Neuronal stem cell (in vitro differentiated cells): ENCODE measurements at regions not wholly inside any gene's neighbourhood (a gene's known extent, or its start where the extent isn't known, plus 50 kb on each side); places are given as distances from the start of the nearest gene placed in this dataset.

ENCODE experiments used
- DNase-seq: peaks from one replicate; pipeline ENCODE4 v3.0.0-alpha.2; 2013; ENCODE audit warnings: low spot score
- H2AFZ ChIP-seq: one replicate; pipeline ENCODE4 v1.6.1; 2013; ENCODE audit warnings: mild to moderate bottlenecking, low read length, inconsistent platforms
- H2AK5ac ChIP-seq: 2 replicates; pipeline ENCODE4 v1.6.1; 2013; ENCODE audit warnings: low read depth, mild to moderate bottlenecking, inconsistent platforms, low read length, moderate library complexity, mixed read lengths
- H2BK120ac ChIP-seq: 2 replicates; pipeline ENCODE4 v1.6.1; 2013; ENCODE audit warnings: low read depth, mild to moderate bottlenecking, inconsistent platforms, low read length, moderate library complexity, mixed read lengths
- H2BK12ac ChIP-seq: one replicate; pipeline ENCODE4 v1.6.1; 2013; ENCODE audit warnings: low read length, inconsistent platforms
- H2BK15ac ChIP-seq: 2 replicates; pipeline ENCODE4 v1.6.1; 2013; ENCODE audit warnings: mild to moderate bottlenecking, low read length, inconsistent platforms, mixed read lengths
- H2BK5ac ChIP-seq: one replicate; pipeline ENCODE4 v1.6.1; 2013; ENCODE audit warnings: inconsistent platforms, mild to moderate bottlenecking, low read length, moderate library complexity
- H3K14ac ChIP-seq: one replicate; pipeline ENCODE4 v1.6.1; 2013; ENCODE audit warnings: low read length, inconsistent platforms
- H3K18ac ChIP-seq: 2 replicates; pipeline ENCODE4 v1.6.1; 2013; ENCODE audit warnings: low read length, inconsistent platforms
- H3K23ac ChIP-seq: 2 replicates; pipeline ENCODE4 v1.6.1; 2013; ENCODE audit warnings: low read depth, mild to moderate bottlenecking, mixed read lengths, low read length, inconsistent platforms; ENCODE audit not compliant: poor library complexity
- H3K27ac ChIP-seq: replicated peaks from 3 replicates; pipeline ENCODE4 v1.5.1; 2013; ENCODE audit warnings: low read length, inconsistent platforms
- H3K27me3 ChIP-seq, 3 experiments: 2 replicates each; pipeline ENCODE4 v1.6.1; 2013; ENCODE audit warnings: low read length in 3 of 3, mild to moderate bottlenecking in 2 of 3, inconsistent platforms in 1 of 3, low read depth in 1 of 3, mixed read lengths in 1 of 3, moderate library complexity in 1 of 3; ENCODE audit not compliant: control insufficient read depth in 3 of 3, insufficient read depth in 3 of 3
- H3K36me3 ChIP-seq, 2 donors: replicated peaks in 1 of 2; 2 replicates each; pipeline ENCODE4 v1.6.1; 2013; ENCODE audit warnings: low read length in 2 of 2; ENCODE audit not compliant: control insufficient read depth in 2 of 2, insufficient read depth in 2 of 2
- H3K4ac ChIP-seq: 2 replicates; pipeline ENCODE4 v1.6.1; 2013; ENCODE audit warnings: inconsistent platforms, mild to moderate bottlenecking, low read length, moderate library complexity
- H3K4me1 ChIP-seq, 2 donors: 1 replicate in 1 of 2; 2 replicates in 1 of 2; pipeline ENCODE4 v1.6.1; 2013; ENCODE audit warnings: low read length in 2 of 2, low read depth in 1 of 2; ENCODE audit not compliant: control insufficient read depth in 2 of 2, insufficient read depth in 1 of 2
- H3K4me2 ChIP-seq: one replicate; pipeline ENCODE4 v1.6.1; 2013; ENCODE audit warnings: mild to moderate bottlenecking, low read length, inconsistent platforms; ENCODE audit not compliant: insufficient read depth, poor library complexity, severe bottlenecking
- H3K4me3 ChIP-seq, 2 donors: 2 replicates each; pipeline ENCODE4 v1.5.1; 2013; ENCODE audit warnings: low read length in 2 of 2, mild to moderate bottlenecking in 2 of 2, inconsistent platforms in 1 of 2, moderate library complexity in 1 of 2
- H3K79me1 ChIP-seq: one replicate; pipeline ENCODE4 v1.6.1; 2013; ENCODE audit warnings: low read depth, mild to moderate bottlenecking, inconsistent platforms, low read length, moderate library complexity
- H3K9ac ChIP-seq: one replicate; pipeline ENCODE4 v1.6.1; 2013; ENCODE audit warnings: mild to moderate bottlenecking, low read depth, low read length, inconsistent platforms; ENCODE audit not compliant: poor library complexity
- H3K9me3 ChIP-seq, 2 donors: replicated peaks in 1 of 2; 2 replicates each; pipeline versions ENCODE3 to v1.6.1; 2013; ENCODE audit warnings: low read length in 2 of 2, mild to moderate bottlenecking in 2 of 2, inconsistent platforms in 1 of 2, low read depth in 1 of 2, mixed read lengths in 1 of 2, moderate library complexity in 1 of 2; ENCODE audit not compliant: control insufficient read depth in 2 of 2, insufficient read depth in 1 of 2
- H4K8ac ChIP-seq: one replicate; pipeline ENCODE4 v1.6.1; 2013; ENCODE audit warnings: low read depth, mild to moderate bottlenecking, inconsistent platforms, low read length, moderate library complexity
- H4K91ac ChIP-seq: one replicate; pipeline ENCODE4 v1.6.1; 2013; ENCODE audit warnings: low read length, low read depth, mild to moderate bottlenecking, inconsistent platforms; ENCODE audit not compliant: poor library complexity
- WGBS, 2 donors: extraction: QIAGEN DNeasy Blood & Tissue Kit; methylation state at CpG; one replicate each; pipeline ENCODE4 v1.1.7; 2013; ENCODE audit warnings: missing lambda C conversion rate in 2 of 2, mixed read lengths in 1 of 2; ENCODE audit not compliant: insufficient read length in 2 of 2, insufficient replicate concordance in 1 of 2; ENCODE audit errors: extremely low coverage in 2 of 2; 5-methylcytosine and 5-hydroxymethylcytosine counted together

DNA sequence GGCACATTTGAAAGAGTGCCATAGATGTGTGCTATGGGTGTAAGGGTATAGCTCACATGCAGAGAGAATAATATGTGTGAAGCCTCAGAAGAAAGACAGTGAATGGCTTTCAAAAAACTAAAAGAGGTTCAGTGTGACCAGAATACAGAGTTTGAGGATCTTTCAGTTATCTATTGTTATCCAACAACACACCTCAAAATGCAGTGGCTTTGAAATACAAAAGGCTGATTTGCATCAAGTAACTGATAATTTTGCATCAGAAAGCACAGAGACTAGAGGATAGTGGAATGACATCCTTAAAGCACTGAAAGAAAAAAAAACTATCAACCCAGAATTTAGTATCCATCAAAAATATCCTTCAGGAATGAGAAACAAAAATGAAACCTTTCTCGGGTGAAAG lies 131.6 kb upstream of the IGF1 start:
- H3K36me3 ChIP-seq: no peaks in the 10 kb centered on the region
- WGBS, 2 donors: no CpG with 5 or more reads among the region's 1 CpG

DNA sequence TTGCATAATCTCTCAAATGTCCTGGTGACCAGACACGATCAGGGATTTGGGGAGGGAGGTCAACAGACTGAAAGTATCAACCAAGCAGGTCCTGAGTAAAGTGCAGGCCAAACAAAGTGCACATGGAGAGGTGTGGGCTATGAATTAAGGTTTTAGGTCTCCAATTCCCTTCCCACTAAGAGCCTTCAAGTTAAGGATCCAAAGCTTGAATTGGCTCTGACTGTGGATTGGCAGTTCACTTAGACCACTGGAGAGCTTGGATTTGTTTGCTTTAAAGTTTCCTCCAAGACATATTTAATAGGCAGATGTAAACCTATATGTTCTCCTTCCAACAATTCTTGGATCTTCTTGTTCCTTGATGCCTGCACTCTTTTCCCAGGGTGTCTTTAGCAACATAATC lies 129.6 kb upstream of the IGF1 start:
- H4K91ac ChIP-seq: no peak overlapping the region
- H2BK5ac ChIP-seq: no peak overlapping the region
- no peak overlapping the region for H3K18ac ChIP-seq
- no peak overlapping the region for H3K9ac ChIP-seq
- H2BK120ac ChIP-seq: no peak overlapping the region
- no peaks in the 10 kb centered on the region for H3K79me1 ChIP-seq
- H3K9me3 ChIP-seq: no peaks in the 10 kb centered on the region
- H3K27me3 ChIP-seq: no peaks in the 10 kb centered on the region
- H3K27ac ChIP-seq: no peak overlapping the region
- H2BK12ac ChIP-seq: no peak overlapping the region
- H2AK5ac ChIP-seq: no peak overlapping the region
- no peaks in the 10 kb centered on the region for H3K36me3 ChIP-seq
- H2BK15ac ChIP-seq: no peak overlapping the region
- no peak overlapping the region for H3K14ac ChIP-seq
- no peak overlapping the region for H2AFZ ChIP-seq
- WGBS, 2 donors: no CpG with 5 or more reads among the region's 1 CpG
- DNase-seq: no peak
- no peak overlapping the region for H3K4me3 ChIP-seq
- no peaks in the 10 kb centered on the region for H3K4me1 ChIP-seq
- no peak overlapping the region for H4K8ac ChIP-seq
- H3K4me2 ChIP-seq: no peak overlapping the region
- no peak overlapping the region for H3K23ac ChIP-seq
- H3K4ac ChIP-seq: no peak overlapping the region

More for the DNA sequence above, 131.6 kb upstream of the IGF1 start:
- no peak overlapping the region for H4K8ac ChIP-seq
- H2BK15ac ChIP-seq: no peak overlapping the region
- no peak overlapping the region for H2BK120ac ChIP-seq
- no peak overlapping the region for H2AFZ ChIP-seq
- H3K4ac ChIP-seq: no peak overlapping the region
- DNase-seq: no peak
- no peak overlapping the region for H2BK12ac ChIP-seq
- no peak overlapping the region for H2BK5ac ChIP-seq
- no peak overlapping the region for H3K18ac ChIP-seq
- H3K9me3 ChIP-seq: no peaks in the 10 kb centered on the region
- no peak overlapping the region for H3K4me2 ChIP-seq
- H3K23ac ChIP-seq: no peak overlapping the region
- no peak overlapping the region for H3K27ac ChIP-seq
- H3K9ac ChIP-seq: no peak overlapping the region
- no peak overlapping the region for H3K4me3 ChIP-seq
- H3K79me1 ChIP-seq: no peaks in the 10 kb centered on the region
- H2AK5ac ChIP-seq: no peak overlapping the region
- H3K27me3 ChIP-seq: no peaks in the 10 kb centered on the region
- no peak overlapping the region for H3K14ac ChIP-seq
- no peaks in the 10 kb centered on the region for H3K4me1 ChIP-seq
- no peak overlapping the region for H4K91ac ChIP-seq

DNA sequence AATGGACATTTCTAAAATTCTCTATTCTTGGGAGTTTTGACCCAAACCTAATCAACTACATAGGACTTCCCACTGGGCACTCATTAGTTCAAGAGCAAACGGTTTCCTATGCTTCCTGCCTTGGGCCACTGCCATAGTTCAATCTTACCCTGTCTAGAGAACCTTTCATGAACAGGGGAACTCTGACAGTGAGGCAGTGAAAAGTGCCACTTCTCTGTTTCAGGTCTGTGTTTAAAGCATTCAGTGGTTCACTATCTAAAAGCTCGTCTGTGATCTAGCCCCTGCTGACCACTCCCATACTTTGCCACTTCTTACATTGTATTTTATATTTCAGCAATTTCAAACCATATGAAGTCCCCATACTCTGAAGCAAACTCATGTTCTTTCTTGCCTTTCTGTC lies 122.7 kb upstream of the IGF1 start:
- no CpG with 5 or more reads among the region's 2 CpGs for whole genome bisulfite sequencing, 2 donors
- H2BK120ac ChIP-seq: no peak overlapping the region
- no peak overlapping the region for H2BK5ac ChIP-seq

DNA sequence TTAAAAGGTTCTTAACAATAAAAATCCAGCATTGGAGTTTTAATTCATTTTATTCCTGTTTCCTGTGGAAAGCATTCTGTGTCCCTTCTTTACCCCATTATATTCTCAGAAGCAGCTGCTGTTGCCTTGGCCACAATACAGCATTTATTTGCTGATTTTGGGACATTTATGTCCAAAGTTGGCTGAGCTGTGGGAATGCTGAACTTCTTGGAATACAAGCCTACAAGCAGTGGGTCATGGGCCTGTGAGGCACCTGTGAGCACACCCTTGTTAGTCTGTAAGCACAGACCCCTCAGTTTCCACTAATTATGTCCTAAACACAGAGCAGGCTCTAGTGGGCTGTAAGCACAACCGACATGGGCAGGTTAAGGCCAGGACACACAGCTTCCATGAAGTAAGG lies 122.2 kb upstream of the IGF1 start:
- no peak overlapping the region for H3K14ac ChIP-seq
- H2BK120ac ChIP-seq: no peak overlapping the region
- no CpG with 5 or more reads among the region's 1 CpG for WGBS, 2 donors
- H3K4ac ChIP-seq: no peak overlapping the region
- H3K79me1 ChIP-seq: no peaks in the 10 kb centered on the region
- no peak overlapping the region for H3K27ac ChIP-seq
- no peaks in the 10 kb centered on the region for H3K36me3 ChIP-seq
- no peak overlapping the region for H3K18ac ChIP-seq
- no peaks in the 10 kb centered on the region for H3K4me1 ChIP-seq
- no peaks in the 10 kb centered on the region for H3K9me3 ChIP-seq
- H2BK5ac ChIP-seq: no peak overlapping the region
- no peak overlapping the region for H4K91ac ChIP-seq
- H2AFZ ChIP-seq: no peak overlapping the region
- H2AK5ac ChIP-seq: no peak overlapping the region
- H3K27me3 ChIP-seq: no peaks in the 10 kb centered on the region
- H3K9ac ChIP-seq: no peak overlapping the region
- DNase-seq: no peak
- no peak overlapping the region for H3K4me3 ChIP-seq
- H2BK12ac ChIP-seq: no peak overlapping the region
- no peak overlapping the region for H3K23ac ChIP-seq
- no peak overlapping the region for H4K8ac ChIP-seq
- H3K4me2 ChIP-seq: no peak overlapping the region
- H2BK15ac ChIP-seq: no peak overlapping the region

More for the DNA sequence above, 122.7 kb upstream of the IGF1 start:
- Histone ChIP-seq H3K9ac (no peak overlapping the region), H3K36me3 (no peaks in the 10 kb centered on the region), H2BK12ac (no peak overlapping the region), H3K4ac (no peak overlapping the region), H3K4me1 (no peaks in the 10 kb centered on the region), H3K18ac (no peak overlapping the region), H2BK15ac (no peak overlapping the region), H3K23ac (no peak overlapping the region), H3K9me3 (no peaks in the 10 kb centered on the region), H3K14ac (no peak overlapping the region), H3K27me3 (no peaks in the 10 kb centered on the region), H3K4me2 (no peak overlapping the region), H3K27ac (no peak overlapping the region), H2AFZ (no peak overlapping the region), H2AK5ac (no peak overlapping the region), H3K4me3 (no peak overlapping the region), H4K8ac (no peak overlapping the region), H4K91ac (no peak overlapping the region), H3K79me1 (no peaks in the 10 kb centered on the region)
- no peak for DNase-seq
